Endodermal cell (in vitro differentiated cells): ENCODE measurements at regions not wholly inside any gene's neighbourhood (a gene's known extent, or its start where the extent isn't known, plus 50 kb on each side); places are given as distances from the start of the nearest gene placed in this dataset.

Source experiments
- DNase-seq: peaks from one replicate; pipeline ENCODE4 v3.0.0-alpha.2; 2017
- H3K27ac ChIP-seq: 2 replicates; pipeline ENCODE4 v1.5.1; 2013; ENCODE audit warnings: mild to moderate bottlenecking, low read depth, low read length, moderate library complexity
- H3K27me3 ChIP-seq: 2 replicates; pipeline ENCODE4 v1.6.1; 2013; ENCODE audit warnings: mild to moderate bottlenecking, low read length, moderate library complexity; ENCODE audit not compliant: insufficient read depth, control insufficient read depth, poor library complexity, severe bottlenecking
- H3K36me3 ChIP-seq: 2 replicates; pipeline ENCODE4 v1.7.0; 2013; ENCODE audit warnings: mild to moderate bottlenecking, low read length, moderate library complexity; ENCODE audit not compliant: control insufficient read depth, insufficient read depth
- H3K4me1 ChIP-seq: one replicate; pipeline ENCODE4 v1.7.0; 2013; ENCODE audit warnings: low read length; ENCODE audit not compliant: control insufficient read depth, insufficient read depth
- H3K4me3 ChIP-seq: 2 replicates; pipeline ENCODE4 v1.5.1; 2013; ENCODE audit warnings: mild to moderate bottlenecking, low read length, moderate library complexity
- H3K9ac ChIP-seq: 2 replicates; pipeline ENCODE4 v1.6.1; 2013; ENCODE audit warnings: mild to moderate bottlenecking, low read length, moderate library complexity; ENCODE audit not compliant: poor library complexity, severe bottlenecking; ENCODE audit errors: extremely low read depth
- H3K9me3 ChIP-seq: 2 replicates; pipeline ENCODE4 v1.6.1; 2013; ENCODE audit warnings: mild to moderate bottlenecking, low read length, moderate library complexity; ENCODE audit not compliant: control insufficient read depth
- H3K27ac Mint-ChIP-seq: 2 replicates; pipeline ENCODE4 v1.8.0; 2020; ENCODE audit warnings: mixed read lengths
- H3K27me3 Mint-ChIP-seq: 2 replicates; pipeline ENCODE4 v1.8.0; 2021; ENCODE audit warnings: mild to moderate bottlenecking, mixed read lengths; ENCODE audit not compliant: insufficient read depth
- H3K36me3 Mint-ChIP-seq: 2 replicates; pipeline ENCODE4 v1.8.0; 2020; ENCODE audit warnings: low read depth, mixed read lengths
- H3K4me1 Mint-ChIP-seq: 2 replicates; pipeline ENCODE4 v1.8.0; 2020; ENCODE audit warnings: mixed read lengths
- H3K4me3 Mint-ChIP-seq: 2 replicates; pipeline ENCODE4 v1.8.0; 2020; ENCODE audit warnings: mild to moderate bottlenecking, moderate library complexity, mixed read lengths
- H3K9me3 Mint-ChIP-seq: 2 replicates; pipeline ENCODE4 v1.8.0; 2020; ENCODE audit warnings: mild to moderate bottlenecking, mixed read lengths
- WGBS, 2 experiments: methylation state at CpG; one replicate each; pipeline versions ENCODE4 v1.1.5 to v1.1.7; 2013; ENCODE audit warnings: missing lambda C conversion rate in 2 of 2, mixed read lengths in 1 of 2; ENCODE audit not compliant: insufficient coverage in 1 of 2, insufficient read length in 1 of 2; 5-methylcytosine and 5-hydroxymethylcytosine counted together
- TF ChIP-seq, protein P1 (sequence below): fragments of 200-600 bp; sonication (generic); conservative IDR thresholded peaks from 2 replicates; pipeline ENCODE4 v1.5.0; 2021; ENCODE audit warnings: antibody characterized with exemption, mild to moderate bottlenecking

DNA sequence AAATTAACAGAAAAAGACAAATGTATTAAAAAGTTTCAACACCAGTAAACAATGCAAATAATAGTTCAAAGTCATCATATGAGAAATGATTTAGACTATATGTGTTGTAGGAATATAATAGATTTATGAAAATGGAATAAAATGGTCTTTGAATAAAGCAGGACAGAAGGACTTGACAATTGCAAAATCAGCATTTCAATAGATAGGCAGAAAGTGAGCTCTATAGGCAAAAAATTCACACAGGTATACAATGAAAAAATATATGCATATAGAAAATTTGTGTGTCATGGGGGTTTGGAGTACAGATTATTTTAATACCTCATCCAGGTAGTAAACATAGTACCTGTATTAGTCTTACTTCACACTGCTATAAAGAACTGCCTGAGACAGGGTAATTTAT is 571.1 kb upstream of the EYS start:
- Mint-ChIP-seq H3K4me1 (no peaks in the 10 kb centered on the region), H3K36me3 (peaks cover 2% of the 10 kb centered on the region), H3K4me3 (no peak overlapping the region), H3K27ac (no peak overlapping the region), H3K27me3 (no peaks in the 10 kb centered on the region), H3K9me3 (peaks cover 13% of the 10 kb centered on the region)
- H3K27ac ChIP-seq, result no peak overlapping the region
- no peaks in the 10 kb centered on the region for H3K27me3 ChIP-seq
- no peak overlapping the region for H3K4me3 ChIP-seq
- H3K36me3 ChIP-seq, result no peaks in the 10 kb centered on the region
- H3K9ac ChIP-seq, result no peak overlapping the region
- no peak for DNase-seq
- H3K9me3 ChIP-seq, result peaks cover 11% of the 10 kb centered on the region
- H3K4me1 ChIP-seq, result no peaks in the 10 kb centered on the region
- TF ChIP-seq, protein P1, sequence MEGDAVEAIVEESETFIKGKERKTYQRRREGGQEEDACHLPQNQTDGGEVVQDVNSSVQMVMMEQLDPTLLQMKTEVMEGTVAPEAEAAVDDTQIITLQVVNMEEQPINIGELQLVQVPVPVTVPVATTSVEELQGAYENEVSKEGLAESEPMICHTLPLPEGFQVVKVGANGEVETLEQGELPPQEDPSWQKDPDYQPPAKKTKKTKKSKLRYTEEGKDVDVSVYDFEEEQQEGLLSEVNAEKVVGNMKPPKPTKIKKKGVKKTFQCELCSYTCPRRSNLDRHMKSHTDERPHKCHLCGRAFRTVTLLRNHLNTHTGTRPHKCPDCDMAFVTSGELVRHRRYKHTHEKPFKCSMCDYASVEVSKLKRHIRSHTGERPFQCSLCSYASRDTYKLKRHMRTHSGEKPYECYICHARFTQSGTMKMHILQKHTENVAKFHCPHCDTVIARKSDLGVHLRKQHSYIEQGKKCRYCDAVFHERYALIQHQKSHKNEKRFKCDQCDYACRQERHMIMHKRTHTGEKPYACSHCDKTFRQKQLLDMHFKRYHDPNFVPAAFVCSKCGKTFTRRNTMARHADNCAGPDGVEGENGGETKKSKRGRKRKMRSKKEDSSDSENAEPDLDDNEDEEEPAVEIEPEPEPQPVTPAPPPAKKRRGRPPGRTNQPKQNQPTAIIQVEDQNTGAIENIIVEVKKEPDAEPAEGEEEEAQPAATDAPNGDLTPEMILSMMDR, result no peak

DNA sequence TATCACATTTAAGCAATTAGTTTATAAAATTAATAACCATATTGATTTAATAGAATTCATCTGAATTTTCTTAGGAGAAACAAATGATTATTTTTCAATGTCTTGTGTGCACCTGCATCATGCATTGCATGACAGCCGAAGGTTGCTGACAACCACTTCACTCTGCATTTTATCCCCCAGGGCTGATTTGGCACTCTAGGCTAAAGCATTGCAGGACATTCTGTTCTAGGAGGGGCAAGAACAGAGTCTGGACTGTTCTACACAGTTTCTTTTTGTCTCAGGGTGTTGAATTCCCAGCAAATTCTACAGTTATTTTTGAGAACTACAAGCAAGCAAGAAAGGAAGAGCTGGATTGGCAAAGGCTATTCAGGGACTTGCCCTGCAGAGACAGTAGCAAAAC is 570.4 kb upstream of the EYS start:
- Histone ChIP-seq H3K9ac (no peak overlapping the region), H3K27ac (no peak overlapping the region), H3K4me3 (no peak overlapping the region), H3K4me1 (no peaks in the 10 kb centered on the region), H3K9me3 (peaks cover 11% of the 10 kb centered on the region), H3K27me3 (no peaks in the 10 kb centered on the region), H3K36me3 (no peaks in the 10 kb centered on the region)
- H3K9me3 Mint-ChIP-seq, result peaks cover 13% of the 10 kb centered on the region
- no peaks in the 10 kb centered on the region for H3K4me1 Mint-ChIP-seq
- H3K36me3 Mint-ChIP-seq, result peaks cover 2% of the 10 kb centered on the region
- TF ChIP-seq, protein P1, result no peak
- DNase-seq, result no peak
- no peaks in the 10 kb centered on the region for H3K27me3 Mint-ChIP-seq
- no peak overlapping the region for H3K4me3 Mint-ChIP-seq
- WGBS, 2 experiments, result 79 to 83% methylated on average over 1 of the region's 1 CpG
- no peak overlapping the region for H3K27ac Mint-ChIP-seq

DNA sequence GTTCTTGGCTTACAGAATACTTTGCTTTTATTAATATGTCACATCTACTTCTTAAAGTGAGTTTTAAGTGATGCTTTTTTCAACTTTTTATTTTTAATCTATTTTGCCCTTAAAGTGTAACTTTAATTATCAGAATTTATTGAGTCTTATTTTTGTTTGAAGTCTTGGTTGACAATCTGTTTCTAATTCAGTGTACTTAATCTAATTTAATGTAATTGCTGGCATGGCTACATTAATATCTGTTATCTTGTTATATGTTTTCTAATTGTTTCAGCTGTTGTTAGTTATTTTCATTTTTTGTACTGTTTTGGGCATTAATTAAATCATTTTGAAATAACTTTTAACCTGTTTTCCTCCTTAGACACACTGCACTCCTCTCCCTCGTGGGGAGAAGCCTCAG is 558.7 kb upstream of the EYS start:
- Mint-ChIP-seq H3K9me3 (peaks cover 25% of the 10 kb centered on the region), H3K4me1 (peaks cover 4% of the 10 kb centered on the region), H3K4me3 (no peak overlapping the region), H3K27ac (no peak overlapping the region), H3K36me3 (peaks cover 25% of the 10 kb centered on the region), H3K27me3 (no peaks in the 10 kb centered on the region)
- no peaks in the 10 kb centered on the region for H3K4me1 ChIP-seq
- H3K36me3 ChIP-seq, result no peaks in the 10 kb centered on the region
- H3K9ac ChIP-seq, result no peak overlapping the region
- no peak for DNase-seq
- H3K9me3 ChIP-seq, result peaks cover 16% of the 10 kb centered on the region
- TF ChIP-seq, protein P1, result no peak
- no peak overlapping the region for H3K4me3 ChIP-seq
- no peaks in the 10 kb centered on the region for H3K27me3 ChIP-seq
- 91 to 100% methylated on average over 1 of the region's 1 CpG for WGBS, 2 experiments
- H3K27ac ChIP-seq, result no peak overlapping the region
